Kidney tubule cell (primary cell): ENCODE measurements at regions not wholly inside any gene's neighbourhood (a gene's known extent, or its start where the extent isn't known, plus 50 kb on each side); places are given as distances from the start of the nearest gene placed in this dataset.
"Not testable (repeated sequence)": the region's sequence is repeated elsewhere in the genome, so short reads cannot be mapped to it uniquely, and the experiment has no call there.

ENCODE experiments used
- DNase-seq: peaks from one replicate; pipeline ENCODE4 v3.0.0-alpha.2; 2018; ENCODE audit warnings: low spot score

DNA sequence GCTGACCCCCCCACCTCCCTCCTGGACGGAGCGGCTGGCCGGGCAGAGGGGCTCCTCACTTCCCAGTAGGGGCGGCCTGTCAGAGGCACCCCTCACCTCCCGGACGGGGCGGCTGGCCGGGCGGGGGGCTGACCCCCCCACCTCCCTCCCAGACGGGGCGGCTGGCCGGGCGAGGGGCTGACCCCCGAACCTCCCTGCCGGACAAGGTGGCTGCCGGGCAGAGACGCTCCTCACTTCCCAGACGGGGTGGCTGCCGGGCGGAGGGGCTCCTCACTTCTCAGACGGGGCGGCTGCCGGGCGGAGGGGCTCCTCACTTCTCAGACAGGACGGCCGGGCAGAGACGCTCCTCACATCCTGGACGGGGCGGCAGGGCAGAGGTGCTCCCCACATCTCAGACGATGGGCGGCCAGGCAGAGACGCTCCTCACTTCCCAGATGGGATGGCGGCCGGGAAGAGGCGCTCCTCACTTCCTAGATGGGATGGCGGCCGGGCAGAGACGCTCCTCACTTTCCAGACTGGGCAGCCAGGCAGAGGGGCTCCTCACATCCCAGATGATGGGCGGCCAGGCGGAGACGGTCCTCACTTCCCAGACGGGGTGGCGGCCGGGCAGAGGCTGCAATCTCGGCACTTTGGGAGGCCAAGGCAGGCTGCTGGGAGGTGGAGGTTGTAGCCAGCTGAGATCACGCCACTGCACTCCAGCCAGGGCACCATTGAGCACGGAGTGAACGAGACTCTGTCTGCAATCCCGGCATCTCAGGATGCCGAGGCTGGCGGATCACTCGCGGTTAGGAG lies 66.2 kb upstream of the PAPPA2 start:
- not testable (repeated sequence) for DNase-seq

DNA sequence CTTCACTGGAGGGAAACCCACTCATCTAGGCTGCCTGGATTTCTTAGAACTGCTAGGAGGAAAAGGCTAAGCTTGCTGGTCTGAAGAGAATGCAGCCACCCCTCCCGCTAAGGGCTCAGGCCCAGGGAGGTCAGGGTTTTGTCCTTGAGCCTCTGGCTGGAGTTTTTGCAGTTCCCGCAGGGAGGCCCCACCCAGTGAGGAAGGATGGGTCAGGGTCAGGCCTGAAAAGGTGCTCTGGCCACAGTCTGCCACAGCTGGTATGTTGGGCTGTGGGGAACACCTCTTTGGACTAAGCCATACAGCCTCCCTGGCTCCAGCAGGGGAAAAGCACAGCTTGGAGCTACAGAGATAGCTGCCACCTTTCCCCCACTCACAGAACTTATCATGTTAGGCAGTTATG lies 71.4 kb upstream of the PAPPA2 start:
- DNase-seq: no peak

DNA sequence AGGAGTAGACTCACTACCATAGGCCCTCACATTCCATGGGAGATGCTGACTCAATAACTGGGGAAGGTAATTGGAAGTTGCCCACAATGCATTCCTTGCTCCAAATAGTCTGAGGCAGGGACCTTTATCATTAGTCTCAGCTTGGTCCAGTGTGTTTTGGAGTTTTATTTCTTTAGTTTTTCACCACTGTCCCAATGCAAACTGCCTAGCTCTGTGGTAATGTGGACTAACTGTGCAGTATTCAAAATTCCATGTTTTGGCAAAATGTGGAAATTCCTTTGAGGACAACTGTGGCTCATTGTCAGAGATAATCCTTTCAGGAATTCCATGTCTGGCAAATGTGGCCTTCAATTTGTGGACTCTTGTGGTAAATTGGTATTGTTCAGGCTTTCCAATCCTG lies 78.1 kb upstream of the PAPPA2 start:
- no peak for DNase-seq

DNA sequence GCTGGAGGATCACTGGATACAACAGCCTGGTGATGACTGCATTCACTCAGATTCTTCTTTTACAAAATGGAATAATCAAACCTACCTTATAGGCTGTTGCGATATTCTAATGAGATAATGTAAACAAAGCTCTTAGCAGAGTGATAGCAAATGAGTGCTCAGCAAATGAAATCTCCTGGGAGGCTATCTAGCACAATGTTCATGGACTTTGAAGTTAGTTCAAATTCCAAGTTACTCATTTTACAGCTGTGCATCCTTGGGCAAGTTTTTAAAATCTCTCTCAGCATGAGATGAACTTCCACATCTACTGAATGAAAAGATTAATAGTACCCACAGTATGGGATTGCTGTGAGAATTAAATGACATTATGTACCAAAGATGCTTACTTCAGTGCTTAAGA lies 80.8 kb upstream of the PAPPA2 start:
- no peak for DNase-seq

DNA sequence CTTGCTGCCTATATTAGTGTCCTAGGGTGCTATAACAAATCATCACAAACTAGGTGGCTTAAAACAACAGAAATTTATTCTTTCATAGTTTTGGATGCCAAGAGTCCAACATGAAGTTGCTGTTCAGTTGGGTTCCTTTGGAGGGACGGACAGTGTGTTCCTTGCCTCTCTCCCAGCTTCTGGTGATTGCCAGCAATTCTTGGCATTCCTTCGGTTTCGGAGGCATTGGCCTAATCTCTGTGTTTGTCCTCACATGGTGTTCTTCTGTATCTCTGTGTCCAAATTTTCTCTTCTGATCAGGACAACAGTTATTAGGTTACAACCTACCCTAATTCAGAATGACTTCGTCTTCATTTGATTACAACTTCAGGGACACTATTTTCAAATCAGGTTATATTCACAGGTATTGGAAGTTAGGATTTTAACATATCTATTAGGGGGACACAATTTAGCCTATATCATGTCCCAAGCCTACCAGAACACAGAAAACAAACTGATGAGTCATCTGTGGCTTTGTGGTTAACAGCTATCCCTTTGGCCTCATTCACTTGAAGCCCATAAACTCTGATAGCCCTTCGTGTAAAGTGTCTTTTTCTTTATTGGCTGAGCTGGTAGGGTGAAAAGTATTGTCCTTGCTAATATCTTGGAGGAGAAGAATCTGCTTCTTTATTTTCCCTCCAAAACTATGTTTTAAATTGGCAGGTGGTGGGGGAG lies 83.2 kb upstream of the PAPPA2 start:
- peak; percentile 16 for DNase-seq

DNA sequence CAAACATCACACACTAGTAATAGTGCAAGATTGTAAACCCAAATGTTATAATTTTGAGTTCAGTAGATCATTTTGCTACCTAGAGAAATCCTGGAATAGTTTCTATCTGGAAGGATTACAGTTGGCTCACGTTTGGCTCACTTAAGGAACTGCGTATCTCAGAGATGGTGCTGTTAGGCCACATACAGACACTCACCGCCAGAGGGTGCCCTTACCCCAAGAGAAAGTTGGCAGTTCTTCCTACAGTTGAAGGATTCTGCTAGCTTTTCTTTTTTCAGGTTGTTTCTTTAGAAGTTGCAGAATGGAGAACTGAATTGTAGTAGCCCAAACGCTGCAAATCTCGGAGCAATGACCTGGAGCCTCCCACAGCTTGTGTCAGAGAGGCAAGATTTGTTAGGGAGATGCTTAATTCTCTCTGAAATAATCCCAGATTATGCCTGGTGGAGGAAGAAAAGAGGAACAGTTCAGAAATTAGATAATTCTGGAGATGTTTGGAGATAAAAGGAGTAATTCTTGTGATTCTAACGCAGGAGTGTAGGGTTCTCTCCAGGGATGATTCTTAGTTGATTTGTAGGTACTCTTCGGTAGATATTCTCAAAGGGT lies 87.9 kb upstream of the PAPPA2 start:
- peak; percentile 66 for DNase-seq

DNA sequence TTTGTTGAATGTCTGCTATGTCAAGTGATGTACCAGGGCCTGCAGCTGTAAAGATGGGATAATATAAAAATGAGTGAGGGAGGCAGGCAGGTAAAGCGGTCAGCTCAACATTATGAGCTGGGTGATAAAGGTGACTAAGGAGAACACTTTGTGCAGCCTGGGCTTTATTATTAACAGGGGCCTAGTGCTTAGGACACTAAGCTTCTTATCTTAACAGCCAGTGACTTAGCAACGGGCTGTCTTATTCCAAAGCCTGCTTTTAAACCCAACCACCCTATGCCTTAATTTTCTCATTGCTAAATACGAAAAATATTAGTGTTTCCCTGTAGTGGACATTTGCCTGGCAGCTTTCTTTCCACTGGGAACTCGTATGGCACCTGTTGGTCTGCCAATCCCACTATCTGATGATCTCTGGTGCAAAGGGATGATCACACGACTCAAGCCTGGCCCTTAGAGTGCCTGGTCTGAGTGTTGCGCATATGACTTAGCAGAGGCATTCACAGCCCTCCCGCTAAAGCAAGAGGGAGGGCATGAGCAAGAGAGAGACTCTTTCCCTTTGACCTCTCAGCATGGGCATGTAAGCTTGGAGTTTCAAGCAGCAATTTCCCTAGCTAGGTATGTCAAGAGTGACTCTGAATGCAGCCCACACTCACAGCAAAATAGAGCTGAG lies 98.6 kb upstream of the PAPPA2 start:
- no peak for DNase-seq

DNA sequence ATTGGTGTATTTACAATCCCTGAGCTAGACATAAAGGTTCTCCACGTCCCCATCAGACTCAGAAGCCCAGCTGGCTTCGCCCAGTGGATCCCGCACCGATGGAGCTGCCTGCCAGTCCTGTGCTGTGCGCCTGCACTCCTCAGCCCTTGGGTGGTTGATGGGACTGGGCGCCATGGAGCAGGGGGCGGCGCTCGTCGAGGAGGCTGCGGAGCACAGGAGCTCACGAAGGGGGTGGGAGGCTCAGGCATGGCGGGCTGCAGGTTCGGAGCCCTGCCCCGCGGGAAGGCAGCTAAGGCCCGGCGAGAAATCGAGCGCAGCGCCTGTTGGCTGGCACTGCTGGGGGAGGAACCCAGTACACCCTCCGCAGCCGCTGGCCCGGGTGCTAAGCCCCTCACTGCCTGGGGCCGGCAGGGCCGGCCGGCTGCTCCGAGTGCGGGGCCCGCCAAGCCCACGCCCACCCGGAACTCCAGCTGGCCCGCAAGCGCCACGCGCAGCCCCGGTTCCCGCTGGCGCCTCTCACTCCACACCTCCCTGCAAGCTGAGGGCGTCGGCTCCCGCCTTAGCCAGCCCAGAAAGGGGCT lies 113.8 kb upstream of the PAPPA2 start:
- not testable (repeated sequence) for DNase-seq

DNA sequence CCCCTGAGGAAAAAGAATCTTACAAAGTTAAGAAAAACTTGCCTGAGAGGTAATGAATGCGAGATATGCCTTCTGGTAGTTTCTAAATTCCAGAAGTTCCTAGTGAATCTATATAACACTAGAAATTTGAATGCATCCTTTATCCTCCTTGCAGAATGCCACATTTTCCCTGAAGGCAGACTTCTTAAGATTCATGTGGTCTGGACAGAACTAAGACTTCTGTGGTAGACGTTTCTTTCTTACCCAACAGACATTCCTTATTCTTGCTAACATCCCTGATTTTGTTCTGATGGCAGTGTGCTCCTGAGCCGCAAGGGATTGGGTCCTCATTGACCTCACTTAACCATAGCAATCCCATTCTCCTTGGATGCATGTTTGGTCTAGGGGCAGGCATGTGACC lies 121.3 kb upstream of the PAPPA2 start:
- no peak for DNase-seq

DNA sequence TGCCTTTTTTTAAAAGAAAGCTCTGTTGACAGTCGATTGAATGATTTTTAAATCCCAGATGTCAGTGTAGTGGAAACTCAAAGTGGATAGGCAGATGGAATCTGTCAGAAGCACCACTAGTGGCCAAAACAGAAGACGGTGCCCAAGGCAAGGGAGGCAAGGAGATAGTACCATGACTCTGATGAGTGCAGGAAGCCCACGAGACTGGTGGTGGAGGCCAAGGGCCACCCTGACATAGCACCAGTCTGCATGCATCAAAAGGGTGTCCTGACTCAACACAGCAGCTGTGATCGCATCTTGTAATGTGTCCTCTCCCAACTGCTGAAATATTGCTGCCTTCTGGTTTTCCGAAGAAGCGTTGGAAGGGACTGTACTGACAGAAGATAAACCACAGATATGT lies 124.1 kb upstream of the PAPPA2 start:
- DNase-seq: no peak

DNA sequence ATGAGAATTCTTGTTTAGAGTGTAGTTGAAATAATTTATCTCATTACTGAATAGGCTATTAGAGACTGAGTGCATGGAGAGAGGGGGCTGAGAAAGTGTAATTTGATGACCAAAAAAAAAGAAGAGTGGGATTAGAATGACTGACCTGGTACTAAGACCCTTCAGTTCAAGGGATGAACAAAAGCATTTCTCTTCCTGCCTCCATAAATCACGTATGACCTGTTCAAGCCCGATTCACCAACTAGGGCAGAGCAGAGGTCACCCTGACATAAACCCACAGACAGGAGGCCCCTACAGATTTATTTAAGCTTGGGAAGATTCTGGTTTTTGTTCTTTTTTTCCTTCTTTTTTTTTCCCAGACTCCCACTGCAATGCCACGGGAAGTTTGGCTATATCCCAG lies 123.7 kb upstream of the COP1 start:
- DNase-seq: no peak

DNA sequence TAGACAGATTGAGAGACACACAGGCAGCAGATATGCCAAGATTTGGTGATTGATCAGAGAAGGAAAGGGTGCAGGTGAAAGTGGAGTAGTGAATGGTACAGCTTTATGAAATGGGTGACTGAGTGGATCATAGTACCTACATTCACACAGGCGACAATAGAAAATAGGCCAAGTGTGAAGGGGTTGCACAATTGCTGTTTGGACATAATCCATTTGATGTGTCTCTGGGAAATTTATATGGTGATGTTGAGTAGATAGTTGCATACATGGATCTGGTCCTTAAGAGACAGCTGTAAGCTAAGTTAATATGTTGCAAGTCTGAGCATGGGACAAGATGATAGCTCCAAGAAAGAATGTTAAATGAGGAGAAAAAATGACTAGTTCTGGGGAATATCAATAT lies 118.6 kb upstream of the COP1 start:
- DNase-seq: no peak

DNA sequence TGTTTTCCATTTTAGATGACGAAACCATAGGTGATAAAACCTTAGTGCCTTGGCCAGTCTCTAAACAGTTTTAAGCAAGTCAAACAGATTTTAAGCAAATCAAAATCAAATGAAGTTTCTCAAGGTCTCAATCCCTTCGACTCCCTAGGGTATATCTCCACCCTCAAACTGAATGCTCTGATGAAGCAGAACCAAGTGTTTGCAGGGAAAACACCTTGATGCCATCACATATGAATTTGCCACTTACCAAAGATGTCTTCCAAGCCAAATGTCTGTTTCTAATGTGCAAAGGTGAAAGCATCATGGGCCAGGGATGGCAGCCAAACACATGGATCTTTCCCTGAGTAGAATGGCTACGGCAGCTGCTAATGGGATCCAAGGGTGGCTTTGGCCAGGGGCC lies 116.4 kb upstream of the COP1 start:
- peak; percentile 35 for DNase-seq

DNA sequence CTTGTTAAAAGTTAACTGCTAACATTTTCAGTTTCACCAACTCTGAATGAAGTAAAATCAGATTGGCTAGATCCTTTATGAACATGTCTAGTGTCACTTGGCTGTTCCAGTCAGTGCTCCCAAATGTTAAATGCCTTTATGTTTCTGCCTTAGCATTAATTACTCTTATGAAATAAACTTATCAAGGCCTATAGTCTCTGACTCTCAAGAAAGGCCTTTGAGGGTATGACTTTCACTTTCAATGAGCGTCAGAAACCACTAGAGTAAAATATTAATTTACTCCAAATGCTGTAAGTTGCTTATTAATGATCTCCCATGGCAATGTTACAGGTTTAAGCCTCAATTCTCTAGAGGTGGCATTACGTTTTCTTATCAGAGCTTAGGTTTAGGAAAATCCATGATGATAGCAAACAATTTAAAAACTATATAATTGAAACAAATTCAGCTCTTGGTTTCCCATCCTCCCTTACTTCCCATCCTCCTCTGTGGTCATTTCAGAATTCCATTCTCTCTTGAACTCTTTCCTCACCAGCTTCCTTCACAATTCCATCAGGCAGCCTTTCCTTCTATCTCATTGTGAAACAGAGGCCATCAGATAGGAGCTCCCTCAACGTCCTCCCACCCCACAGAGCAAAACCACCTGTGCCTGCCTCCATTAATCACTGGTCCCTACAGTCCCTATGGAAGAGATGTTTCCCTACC lies 108.6 kb upstream of the COP1 start:
- peak; percentile 70 for DNase-seq

DNA sequence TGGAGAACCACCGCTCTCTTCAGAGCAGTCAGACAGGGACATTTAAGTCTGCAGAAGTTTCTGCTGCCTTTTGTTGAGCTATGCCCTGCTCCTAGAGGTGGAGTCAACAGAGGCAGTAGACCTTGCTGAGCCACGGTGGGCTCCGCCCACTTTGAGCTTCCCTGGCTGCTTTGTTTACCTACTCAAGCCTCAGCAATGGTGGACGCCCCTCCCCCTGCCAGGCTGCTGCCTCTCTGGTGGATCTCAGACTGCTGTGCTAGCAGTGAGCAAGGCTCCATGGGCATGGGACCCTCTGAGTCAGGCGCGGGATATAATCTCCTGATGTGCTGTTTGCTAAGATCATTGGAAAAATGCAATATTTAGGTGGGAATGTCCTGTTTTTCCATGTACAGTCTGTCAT lies 89.5 kb upstream of the COP1 start:
- DNase-seq: not testable (repeated sequence)

DNA sequence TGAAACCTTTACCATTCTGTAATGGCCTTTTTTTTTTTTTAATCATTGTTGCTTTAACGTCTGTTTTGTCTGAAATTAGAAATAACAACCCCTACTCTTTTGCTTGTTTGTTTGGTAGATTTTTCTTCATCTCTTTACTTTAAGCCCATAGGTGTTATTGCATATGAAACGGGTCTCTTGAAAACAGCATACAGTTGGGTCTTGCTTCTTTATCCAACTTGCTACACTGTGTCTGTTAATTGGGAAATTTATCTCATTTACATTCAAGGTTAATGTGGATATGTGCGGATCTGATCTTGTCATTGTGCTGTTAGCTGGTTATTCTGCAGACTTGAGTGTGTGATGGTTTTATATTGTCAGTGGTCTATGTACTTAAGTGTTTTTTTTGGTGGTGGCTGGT lies 78.9 kb upstream of the COP1 start:
- no peak for DNase-seq

DNA sequence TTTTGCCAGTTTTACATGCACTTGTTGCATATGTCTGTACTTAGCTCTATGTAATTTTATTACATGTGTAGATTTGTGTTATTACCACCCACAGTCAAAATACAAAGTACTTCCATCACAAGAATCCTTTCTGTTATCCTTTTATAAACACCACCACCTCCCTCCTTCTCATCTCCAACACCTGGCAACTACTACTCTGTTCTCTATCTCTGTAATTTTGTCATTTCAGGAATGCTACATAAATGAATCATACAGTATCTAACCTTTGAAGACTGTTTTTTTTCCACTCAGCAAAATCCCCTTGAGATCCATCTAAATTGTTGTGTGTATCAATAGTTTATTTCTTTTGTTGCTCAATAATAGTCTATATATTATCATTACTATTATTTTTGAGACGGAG lies 64.5 kb upstream of the COP1 start:
- DNase-seq: no peak
